ENCODE measurements at regions not wholly inside any gene's neighbourhood (a gene's known extent, or its start where the extent isn't known, plus 50 kb on each side); places are given as distances from the start of the nearest gene placed in this dataset.

GRCh38 chr22:48938741-48939140 lies 888.9 kb downstream of the BRD1 start:
- Histone ChIP-seq H3K9me3 (peaks cover 0 to 18% (median 9%) of the 10 kb centered on the region in 8 donors), H3K36me3 (no peaks in the 10 kb centered on the region), H3K27me3 (replicated peaks in 1 of 7) (peaks cover 0 to 27% (median 0%) of the 10 kb centered on the region in 7 donors), H3K27ac (no peak overlapping the region), H3K4me3 (no peak overlapping the region), H3K4me1 (no peaks in the 10 kb centered on the region)
- TF ChIP-seq POLR2AphosphoS5 (IDR thresholded peaks at IDR 0.05) (no peak), CTCF (IDR thresholded peaks at IDR 0.05 in 8 of 11, conservative IDR thresholded peaks at IDR 0.05 in 3 of 11) (no peak), POLR2A (IDR thresholded peaks at IDR 0.05) (no peak)
- no peak for DNase-seq
- intact Hi-C loops (cut with DNase I; ENCODE audit: low total_unique reads), result no loop called here
- WGBS, 5 donors, result 71 to 86% (median 80%) methylated on average over 8 of the region's 8 CpGs

GRCh38 chr22:48937032-48937639 lies 890.5 kb downstream of the BRD1 start:
- no peaks in the 10 kb centered on the region for H3K4me1 ChIP-seq
- no peak overlapping the region for H3K27ac ChIP-seq
- intact Hi-C loops (cut with DNase I; ENCODE audit: low total_unique reads), result no loop called here
- no peaks in the 10 kb centered on the region for H3K36me3 ChIP-seq
- peaks cover 0 to 25% (median 0%) of the 10 kb centered on the region in 7 donors for H3K27me3 ChIP-seq (replicated peaks in 1 of 7)
- 76 to 91% (median 80%) methylated on average over 11 to 12 of the region's 12 CpGs for WGBS, 5 donors
- TF ChIP-seq CTCF (IDR thresholded peaks at IDR 0.05 in 8 of 11, conservative IDR thresholded peaks at IDR 0.05 in 3 of 11), result no peak
- TF ChIP-seq POLR2A (IDR thresholded peaks at IDR 0.05), result no peak
- no peak for TF ChIP-seq POLR2AphosphoS5 (IDR thresholded peaks at IDR 0.05)
- H3K4me3 ChIP-seq, result no peak overlapping the region
- peaks cover 0 to 30% (median 9%) of the 10 kb centered on the region in 8 donors for H3K9me3 ChIP-seq
- no peak for DNase-seq

- no peak for DNase-seq
- WGBS, 5 donors, result 85 to 95% (median 91%) methylated on average over 4 of the region's 4 CpGs
- no peak overlapping the region for H3K27ac ChIP-seq
Measured at GRCh38 chr22:48936391-48936790, 891.3 kb downstream of the BRD1 start.

More at GRCh38 chr22:48936391-48936790, 891.3 kb downstream of the BRD1 start:
- H3K27me3 ChIP-seq (replicated peaks in 1 of 7), result peaks cover 0 to 20% (median 0%) of the 10 kb centered on the region in 7 donors
- no peaks in the 10 kb centered on the region for H3K4me1 ChIP-seq
- TF ChIP-seq CTCF (IDR thresholded peaks at IDR 0.05 in 8 of 11, conservative IDR thresholded peaks at IDR 0.05 in 3 of 11) (no peak), POLR2A (IDR thresholded peaks at IDR 0.05) (no peak), POLR2AphosphoS5 (IDR thresholded peaks at IDR 0.05) (no peak)
- intact Hi-C loops (cut with DNase I; ENCODE audit: low total_unique reads), result no loop called here
- H3K4me3 ChIP-seq, result no peak overlapping the region
- no peaks in the 10 kb centered on the region for H3K36me3 ChIP-seq
- H3K9me3 ChIP-seq, result peaks cover 0 to 30% (median 9%) of the 10 kb centered on the region in 8 donors

Measured in spleen (tissue), 11 donors.